Caco-2 (cell line): ENCODE measurements at regions not wholly inside any gene's neighbourhood (a gene's known extent, or its start where the extent isn't known, plus 50 kb on each side); places are given as distances from the start of the nearest gene placed in this dataset.

ENCODE experiments used
- BruUV-seq: library from RNA; stranded (reverse); fragments of 400-500 nt; replicated peaks from 2 replicates; lab custom pipeline; 2021; lab: Mats Ljungman, UMichigan
- CTCF ChIA-PET: fragments of 300-600 bp; sonication (Branson Sonifier 250); formaldehyde crosslinking; loops from one replicate; lab custom pipeline; 2022; ENCODE audit warnings: antibody characterized with exemption; lab: Charles Lee
- POLR2A ChIA-PET: fragments of 300-600 bp; sonication (Branson Sonifier 250); formaldehyde crosslinking; loops from one replicate; lab custom pipeline; 2022; ENCODE audit warnings: antibody characterized with exemption; lab: Charles Lee
- DNase-seq, 2 experiments: peaks; one replicate each; pipeline versions ENCODE4 v3.0.0 to v3.0.0-alpha.2; 2020 to 2022
- H3K27me3 ChIP-seq: replicated peaks from 2 replicates; pipeline ENCODE4 v1.6.0; 2011; ENCODE audit warnings: low read length; ENCODE audit not compliant: control insufficient read depth, insufficient read depth
- H3K36me3 ChIP-seq: 2 replicates; pipeline ENCODE4 v1.5.1; 2011; ENCODE audit warnings: low read length; ENCODE audit not compliant: control insufficient read depth, insufficient read depth
- H3K4me1 ChIP-seq: fragments of 250-450 bp; sonication (Bioruptor Pico); 2 replicates; pipeline ENCODE4 v1.5.1; 2020; ENCODE audit warnings: mild to moderate bottlenecking
- H3K4me3 ChIP-seq: 2 replicates; pipeline ENCODE4 v1.5.1; 2011; ENCODE audit warnings: low read depth, mild to moderate bottlenecking, control low read depth, low read length
- H3K9me3 ChIP-seq: fragments of 250-450 bp; sonication (Bioruptor Pico); 2 replicates; pipeline ENCODE4 v1.5.1; 2020; ENCODE audit warnings: mild to moderate bottlenecking, moderate library complexity
- H3K27ac Mint-ChIP-seq: one replicate; pipeline ENCODE4 v1.8.0; 2022; ENCODE audit warnings: mixed read lengths; ENCODE audit not compliant: unreplicated experiment
- H3K27me3 Mint-ChIP-seq: one replicate; pipeline ENCODE4 v1.8.0; 2022; ENCODE audit warnings: mixed read lengths; ENCODE audit not compliant: insufficient read depth, unreplicated experiment
- H3K36me3 Mint-ChIP-seq: one replicate; pipeline ENCODE4 v1.8.0; 2022; ENCODE audit warnings: mild to moderate bottlenecking, mixed read lengths; ENCODE audit not compliant: insufficient read depth, unreplicated experiment
- H3K4me1 Mint-ChIP-seq: one replicate; pipeline ENCODE4 v1.8.0; 2022; ENCODE audit warnings: low read depth, mixed read lengths; ENCODE audit not compliant: unreplicated experiment
- H3K4me3 Mint-ChIP-seq: one replicate; pipeline ENCODE4 v1.8.0; 2022; ENCODE audit warnings: mild to moderate bottlenecking, moderate library complexity, mixed read lengths; ENCODE audit not compliant: unreplicated experiment
- H3K9me3 Mint-ChIP-seq: one replicate; pipeline ENCODE4 v1.8.0; 2022; ENCODE audit warnings: mixed read lengths; ENCODE audit not compliant: unreplicated experiment
- intact Hi-C: fragments of 100-400 bp; cut with micrococcal nuclease; formaldehyde crosslinking; loops from one replicate; pipeline ENCODE4 v1.10.0; 2022; ENCODE audit not compliant: unreplicated experiment
- TF ChIP-seq, protein P1 (sequence below), 2 experiments: fragments of 200-600 bp in 1 of 2; IDR thresholded peaks; 1 replicate in 1 of 2; 2 replicates in 1 of 2; pipeline versions ENCODE4 v1.5.1 to v1.8.0; 2011 to 2022; ENCODE audit warnings: antibody characterized with exemption in 1 of 2, control low read depth in 1 of 2, inconsistent platforms in 1 of 2, low read depth in 1 of 2, low read length in 1 of 2, mild to moderate bottlenecking in 1 of 2, moderate library complexity in 1 of 2; ENCODE audit not compliant: insufficient read depth in 1 of 2, severe bottlenecking in 1 of 2, unreplicated experiment in 1 of 2

DNA sequence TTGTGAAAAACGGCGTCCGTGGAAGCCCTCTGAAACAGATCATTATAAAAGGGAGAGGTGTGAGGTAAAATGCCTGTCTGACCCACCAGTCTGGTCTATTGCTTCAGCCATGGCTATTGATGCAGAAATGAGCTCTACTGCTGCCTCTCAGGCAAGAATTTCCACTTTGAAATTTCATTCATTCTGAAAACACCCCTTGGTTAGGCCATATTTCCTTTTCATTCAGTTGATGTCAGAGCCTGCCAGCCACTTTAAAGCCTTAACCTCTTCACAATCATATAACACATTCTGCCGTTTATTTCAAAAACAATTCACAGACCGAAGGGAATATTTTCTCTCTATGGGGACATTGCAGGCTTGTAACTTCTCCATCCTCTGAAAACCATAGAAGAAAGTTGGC lies 71.9 kb downstream of the FOXB1 start:
- Histone ChIP-seq H3K36me3 (no peaks in the 10 kb centered on the region), H3K27me3 (no peaks in the 10 kb centered on the region), H3K4me3 (no peak overlapping the region), H3K4me1 (no peaks in the 10 kb centered on the region), H3K9me3 (no peaks in the 10 kb centered on the region)
- Mint-ChIP-seq H3K9me3 (no peaks in the 10 kb centered on the region), H3K27ac (no peak overlapping the region), H3K4me1 (peaks cover 5% of the 10 kb centered on the region), H3K4me3 (no peak overlapping the region), H3K27me3 (peaks cover 18% of the 10 kb centered on the region), H3K36me3 (no peaks in the 10 kb centered on the region)
- no peak for DNase-seq
- ChIA-PET POLR2A (no interaction called here), CTCF (no interaction called here)
- TF ChIP-seq, protein P1, sequence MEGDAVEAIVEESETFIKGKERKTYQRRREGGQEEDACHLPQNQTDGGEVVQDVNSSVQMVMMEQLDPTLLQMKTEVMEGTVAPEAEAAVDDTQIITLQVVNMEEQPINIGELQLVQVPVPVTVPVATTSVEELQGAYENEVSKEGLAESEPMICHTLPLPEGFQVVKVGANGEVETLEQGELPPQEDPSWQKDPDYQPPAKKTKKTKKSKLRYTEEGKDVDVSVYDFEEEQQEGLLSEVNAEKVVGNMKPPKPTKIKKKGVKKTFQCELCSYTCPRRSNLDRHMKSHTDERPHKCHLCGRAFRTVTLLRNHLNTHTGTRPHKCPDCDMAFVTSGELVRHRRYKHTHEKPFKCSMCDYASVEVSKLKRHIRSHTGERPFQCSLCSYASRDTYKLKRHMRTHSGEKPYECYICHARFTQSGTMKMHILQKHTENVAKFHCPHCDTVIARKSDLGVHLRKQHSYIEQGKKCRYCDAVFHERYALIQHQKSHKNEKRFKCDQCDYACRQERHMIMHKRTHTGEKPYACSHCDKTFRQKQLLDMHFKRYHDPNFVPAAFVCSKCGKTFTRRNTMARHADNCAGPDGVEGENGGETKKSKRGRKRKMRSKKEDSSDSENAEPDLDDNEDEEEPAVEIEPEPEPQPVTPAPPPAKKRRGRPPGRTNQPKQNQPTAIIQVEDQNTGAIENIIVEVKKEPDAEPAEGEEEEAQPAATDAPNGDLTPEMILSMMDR (IDR thresholded peaks at IDR 0.05; ENCODE audit: insufficient read depth in 1 of 2, low read depth in 1 of 2, low read length in 1 of 2, severe bottlenecking in 1 of 2, unreplicated experiment in 1 of 2): no peak
- BruUV-seq: no TSS peak
- intact Hi-C loops: no loop called here

- ChIA-PET CTCF (no interaction called here), POLR2A (no interaction called here)
- H3K27me3 Mint-ChIP-seq: peaks cover 18% of the 10 kb centered on the region
These were observed 72.6 kb downstream of the FOXB1 start for GRCh38 chr15:60076582-60077276.

GRCh38 chr15:60077581-60078359 lies 73.7 kb downstream of the FOXB1 start:
- peaks cover 13% of the 10 kb centered on the region for H3K27me3 Mint-ChIP-seq
- no peak overlapping the region for H3K27ac Mint-ChIP-seq
- TF ChIP-seq, protein P1 (IDR thresholded peaks at IDR 0.05; ENCODE audit: insufficient read depth in 1 of 2, low read depth in 1 of 2, low read length in 1 of 2, severe bottlenecking in 1 of 2, unreplicated experiment in 1 of 2): no peak
- CTCF ChIA-PET: no interaction called here
- Histone ChIP-seq H3K9me3 (no peaks in the 10 kb centered on the region), H3K4me1 (no peaks in the 10 kb centered on the region), H3K36me3 (no peaks in the 10 kb centered on the region), H3K4me3 (no peak overlapping the region), H3K27me3 (no peaks in the 10 kb centered on the region)
- H3K36me3 Mint-ChIP-seq: no peaks in the 10 kb centered on the region
- intact Hi-C loops: loop anchor here (2.0 kb wide), 1 partner anchor 161 kb away; no protein-coding TSS in a partner anchor
- no peaks in the 10 kb centered on the region for H3K9me3 Mint-ChIP-seq
- no TSS peak for BruUV-seq
- DNase-seq: no peak
- H3K4me1 Mint-ChIP-seq: peaks cover 5% of the 10 kb centered on the region
- H3K4me3 Mint-ChIP-seq: no peak overlapping the region
- POLR2A ChIA-PET: no interaction called here

More at GRCh38 chr15:60076582-60077276, 72.6 kb downstream of the FOXB1 start:
- no peaks in the 10 kb centered on the region for H3K4me1 ChIP-seq
- no peak overlapping the region for H3K4me3 ChIP-seq
- TF ChIP-seq, protein P1 (IDR thresholded peaks at IDR 0.05; ENCODE audit: insufficient read depth in 1 of 2, low read depth in 1 of 2, low read length in 1 of 2, severe bottlenecking in 1 of 2, unreplicated experiment in 1 of 2): no peak
- BruUV-seq: no TSS peak
- Mint-ChIP-seq H3K4me3 (no peak overlapping the region), H3K36me3 (no peaks in the 10 kb centered on the region), H3K27ac (no peak overlapping the region), H3K9me3 (no peaks in the 10 kb centered on the region), H3K4me1 (peaks cover 5% of the 10 kb centered on the region)
- H3K27me3 ChIP-seq: no peaks in the 10 kb centered on the region
- no peak for DNase-seq
- intact Hi-C loops: no loop called here
- no peaks in the 10 kb centered on the region for H3K36me3 ChIP-seq
- no peaks in the 10 kb centered on the region for H3K9me3 ChIP-seq
